Effector memory CD8-positive, alpha-beta T cell (primary cell): ENCODE measurements at regions not wholly inside any gene's neighbourhood (a gene's known extent, or its start where the extent isn't known, plus 50 kb on each side); places are given as distances from the start of the nearest gene placed in this dataset.

Experiments used
- ATAC-seq: fragments of 150-1000 bp; cut with Tn5 transposase; replicated peaks from 2 replicates; pipeline ENCODE4 v1.10.0; 2021; ENCODE audit warnings: mild to moderate bottlenecking, moderate library complexity
- DNase-seq, 3 experiments: peaks; one replicate each; pipeline ENCODE4 v3.0.0; 2021
- H3K27ac Mint-ChIP-seq, 2 donors: one replicate each; pipeline ENCODE4 v1.8.0; 2022; ENCODE audit warnings: mild to moderate bottlenecking in 2 of 2, mixed read lengths in 2 of 2, moderate library complexity in 2 of 2
- H3K27me3 Mint-ChIP-seq, 2 donors: one replicate each; pipeline ENCODE4 v1.8.0; 2022; ENCODE audit warnings: mixed read lengths in 2 of 2
- H3K36me3 Mint-ChIP-seq: one replicate; pipeline ENCODE4 v1.8.0; 2022; ENCODE audit warnings: mild to moderate bottlenecking, moderate library complexity, mixed read lengths; ENCODE audit not compliant: insufficient read depth
- H3K4me1 Mint-ChIP-seq, 2 donors: one replicate each; pipeline ENCODE4 v1.8.0; 2022; ENCODE audit warnings: low read depth in 2 of 2, mixed read lengths in 2 of 2
- H3K4me3 Mint-ChIP-seq, 2 donors: one replicate each; pipeline ENCODE4 v1.8.0; 2022; ENCODE audit warnings: mild to moderate bottlenecking in 2 of 2, mixed read lengths in 2 of 2, moderate library complexity in 2 of 2
- H3K9me3 Mint-ChIP-seq, 2 donors: one replicate each; pipeline ENCODE4 v1.8.0; 2022; ENCODE audit warnings: mixed read lengths in 2 of 2

GRCh38 chr5:99315413-99316183 lies 386.8 kb upstream of the CHD1 start:
- Mint-ChIP-seq H3K27ac (no peak overlapping the region), H3K27me3 (no peaks in the 10 kb centered on the region), H3K9me3 (peaks cover 0 to 1% of the 10 kb centered on the region in 2 donors), H3K4me1 (peaks cover 0 to 3% of the 10 kb centered on the region in 2 donors), H3K36me3 (no peaks in the 10 kb centered on the region), H3K4me3 (no peak overlapping the region)
- DNase-seq (no peak), ATAC-seq (no peak)

- ATAC-seq, result no peak
- H3K36me3 Mint-ChIP-seq, result no peaks in the 10 kb centered on the region
- H3K4me3 Mint-ChIP-seq, result no peak overlapping the region
- peaks cover 0 to 1% of the 10 kb centered on the region in 2 donors for H3K9me3 Mint-ChIP-seq
- H3K27me3 Mint-ChIP-seq, result no peaks in the 10 kb centered on the region
- no peak overlapping the region for H3K27ac Mint-ChIP-seq
- peaks cover 0 to 3% of the 10 kb centered on the region in 2 donors for H3K4me1 Mint-ChIP-seq
- no peak for DNase-seq
Measured at GRCh38 chr5:99314721-99315120, 385.9 kb upstream of the CHD1 start.

- no peaks in the 10 kb centered on the region for H3K9me3 Mint-ChIP-seq
- ATAC-seq (no peak), DNase-seq (no peak)
- H3K4me3 Mint-ChIP-seq, result no peak overlapping the region
- no peaks in the 10 kb centered on the region for H3K4me1 Mint-ChIP-seq
- no peaks in the 10 kb centered on the region for H3K27me3 Mint-ChIP-seq
- no peak overlapping the region for H3K27ac Mint-ChIP-seq
- no peaks in the 10 kb centered on the region for H3K36me3 Mint-ChIP-seq
Measured at GRCh38 chr5:99308131-99308530, 379.3 kb upstream of the CHD1 start.

- DNase-seq, result no peak
- no peak for ATAC-seq
Measured at GRCh38 chr5:99305045-99305580, 376.3 kb upstream of the CHD1 start.

GRCh38 chr5:99285606-99286005 lies 356.8 kb upstream of the CHD1 start:
- Mint-ChIP-seq H3K4me3 (no peak overlapping the region), H3K27ac (no peak overlapping the region), H3K9me3 (peaks cover 0 to 2% of the 10 kb centered on the region in 2 donors), H3K4me1 (no peaks in the 10 kb centered on the region), H3K27me3 (no peaks in the 10 kb centered on the region), H3K36me3 (no peaks in the 10 kb centered on the region)
- DNase-seq, result no peak
- ATAC-seq, result no peak

More at GRCh38 chr5:99305045-99305580, 376.3 kb upstream of the CHD1 start:
- Mint-ChIP-seq H3K27ac (no peak overlapping the region), H3K9me3 (peaks cover 2 to 7% of the 10 kb centered on the region in 2 donors), H3K4me3 (no peak overlapping the region), H3K4me1 (no peaks in the 10 kb centered on the region), H3K27me3 (no peaks in the 10 kb centered on the region), H3K36me3 (no peaks in the 10 kb centered on the region)

- DNase-seq, result no peak
- H3K27me3 Mint-ChIP-seq, result no peaks in the 10 kb centered on the region
- H3K27ac Mint-ChIP-seq, result no peak overlapping the region
- no peaks in the 10 kb centered on the region for H3K4me1 Mint-ChIP-seq
- no peak for ATAC-seq
- peaks cover 0 to 2% of the 10 kb centered on the region in 2 donors for H3K9me3 Mint-ChIP-seq
- no peak overlapping the region for H3K4me3 Mint-ChIP-seq
- no peaks in the 10 kb centered on the region for H3K36me3 Mint-ChIP-seq
Measured at GRCh38 chr5:99275128-99275527, 346.3 kb upstream of the CHD1 start.

- Mint-ChIP-seq H3K4me1 (no peaks in the 10 kb centered on the region), H3K27ac (no peak overlapping the region), H3K9me3 (peaks cover 0 to 2% of the 10 kb centered on the region in 2 donors), H3K27me3 (no peaks in the 10 kb centered on the region), H3K36me3 (no peaks in the 10 kb centered on the region), H3K4me3 (no peak overlapping the region)
- ATAC-seq (no peak), DNase-seq (no peak)
Measured at GRCh38 chr5:99272576-99272975, 343.8 kb upstream of the CHD1 start.

GRCh38 chr5:99258819-99259218 lies 330.0 kb upstream of the CHD1 start:
- peak; percentile 92 for ATAC-seq
- H3K36me3 Mint-ChIP-seq, result no peaks in the 10 kb centered on the region

GRCh38 chr5:99248066-99248465 lies 319.3 kb upstream of the CHD1 start:
- no peaks in the 10 kb centered on the region for H3K27me3 Mint-ChIP-seq
- H3K36me3 Mint-ChIP-seq, result no peaks in the 10 kb centered on the region
- ATAC-seq (no peak), DNase-seq (no peak)
- no peak overlapping the region for H3K4me3 Mint-ChIP-seq
- no peaks in the 10 kb centered on the region for H3K4me1 Mint-ChIP-seq
- H3K9me3 Mint-ChIP-seq, result peaks cover 0 to 2% of the 10 kb centered on the region in 2 donors
- no peak overlapping the region for H3K27ac Mint-ChIP-seq

More at GRCh38 chr5:99258819-99259218, 330.0 kb upstream of the CHD1 start:
- Mint-ChIP-seq H3K27ac (no peak overlapping the region), H3K4me3 (no peak overlapping the region), H3K9me3 (peaks cover 2 to 20% of the 10 kb centered on the region in 2 donors), H3K4me1 (no peaks in the 10 kb centered on the region), H3K27me3 (no peaks in the 10 kb centered on the region)
- peak in 1 of 3 experiments; percentile 5 for DNase-seq

- DNase-seq, result no peak
- Mint-ChIP-seq H3K4me1 (no peaks in the 10 kb centered on the region), H3K36me3 (no peaks in the 10 kb centered on the region), H3K9me3 (peaks cover 0 to 2% of the 10 kb centered on the region in 2 donors), H3K4me3 (no peak overlapping the region), H3K27me3 (no peaks in the 10 kb centered on the region), H3K27ac (no peak overlapping the region)
- no peak for ATAC-seq
Measured at GRCh38 chr5:99247346-99247745, 318.5 kb upstream of the CHD1 start.

GRCh38 chr5:99243111-99243510 lies 314.3 kb upstream of the CHD1 start:
- no peaks in the 10 kb centered on the region for H3K27me3 Mint-ChIP-seq
- H3K4me3 Mint-ChIP-seq, result no peak overlapping the region
- no peak for ATAC-seq
- H3K4me1 Mint-ChIP-seq, result no peaks in the 10 kb centered on the region
- H3K27ac Mint-ChIP-seq, result no peak overlapping the region
- DNase-seq, result no peak
- H3K36me3 Mint-ChIP-seq, result no peaks in the 10 kb centered on the region
- peaks cover 0 to under 1% of the 10 kb centered on the region in 2 donors for H3K9me3 Mint-ChIP-seq

GRCh38 chr5:99239826-99240360 lies 311.1 kb upstream of the CHD1 start:
- H3K4me3 Mint-ChIP-seq, result no peak overlapping the region
- DNase-seq, result no peak
- no peaks in the 10 kb centered on the region for H3K4me1 Mint-ChIP-seq
- H3K27ac Mint-ChIP-seq, result no peak overlapping the region
- peaks cover 5 to 12% of the 10 kb centered on the region in 2 donors for H3K9me3 Mint-ChIP-seq
- H3K27me3 Mint-ChIP-seq, result no peaks in the 10 kb centered on the region
- no peak for ATAC-seq
- no peaks in the 10 kb centered on the region for H3K36me3 Mint-ChIP-seq

- DNase-seq (no peak), ATAC-seq (no peak)
- Mint-ChIP-seq H3K9me3 (peaks cover 0 to 2% of the 10 kb centered on the region in 2 donors), H3K4me3 (no peak overlapping the region), H3K27ac (no peak overlapping the region), H3K36me3 (no peaks in the 10 kb centered on the region), H3K4me1 (peaks cover 0 to 7% of the 10 kb centered on the region in 2 donors), H3K27me3 (no peaks in the 10 kb centered on the region)
Measured at GRCh38 chr5:99191206-99191745, 262.5 kb upstream of the CHD1 start.

GRCh38 chr5:99187611-99188010 lies 258.8 kb upstream of the CHD1 start:
- Mint-ChIP-seq H3K27ac (no peak overlapping the region), H3K9me3 (peaks cover 0 to 2% of the 10 kb centered on the region in 2 donors), H3K4me1 (peaks cover 0 to 7% of the 10 kb centered on the region in 2 donors), H3K27me3 (no peaks in the 10 kb centered on the region), H3K4me3 (no peak overlapping the region), H3K36me3 (no peaks in the 10 kb centered on the region)
- peak; percentile 71 for ATAC-seq
- DNase-seq, result no peak
